ENCODE measurements at regions not wholly inside any gene's neighbourhood (a gene's known extent, or its start where the extent isn't known, plus 50 kb on each side); places are given as distances from the start of the nearest gene placed in this dataset.

- intact Hi-C loops (cut with micrococcal nuclease; ENCODE audit: unreplicated experiment), result no loop called here
- H3K4me1 Mint-ChIP-seq (ENCODE audit: low read depth, unreplicated experiment), result no peaks in the 10 kb centered on the region
- BruUV-seq (replicated peaks), result no TSS peak
- Histone ChIP-seq H3K27me3 (replicated peaks; ENCODE audit: control insufficient read depth, insufficient read depth, low read length) (no peaks in the 10 kb centered on the region), H3K9me3 (no peaks in the 10 kb centered on the region; the same call in 1 of the 2 replicates), H3K4me3 (ENCODE audit: low read depth, low read length) (no peak overlapping the region), H3K36me3 (ENCODE audit: control insufficient read depth, insufficient read depth, low read length) (no peaks in the 10 kb centered on the region), H3K4me1 (no peaks in the 10 kb centered on the region)
- no peaks in the 10 kb centered on the region for H3K36me3 Mint-ChIP-seq (ENCODE audit: insufficient read depth, unreplicated experiment)
- TF ChIP-seq, protein P1, sequence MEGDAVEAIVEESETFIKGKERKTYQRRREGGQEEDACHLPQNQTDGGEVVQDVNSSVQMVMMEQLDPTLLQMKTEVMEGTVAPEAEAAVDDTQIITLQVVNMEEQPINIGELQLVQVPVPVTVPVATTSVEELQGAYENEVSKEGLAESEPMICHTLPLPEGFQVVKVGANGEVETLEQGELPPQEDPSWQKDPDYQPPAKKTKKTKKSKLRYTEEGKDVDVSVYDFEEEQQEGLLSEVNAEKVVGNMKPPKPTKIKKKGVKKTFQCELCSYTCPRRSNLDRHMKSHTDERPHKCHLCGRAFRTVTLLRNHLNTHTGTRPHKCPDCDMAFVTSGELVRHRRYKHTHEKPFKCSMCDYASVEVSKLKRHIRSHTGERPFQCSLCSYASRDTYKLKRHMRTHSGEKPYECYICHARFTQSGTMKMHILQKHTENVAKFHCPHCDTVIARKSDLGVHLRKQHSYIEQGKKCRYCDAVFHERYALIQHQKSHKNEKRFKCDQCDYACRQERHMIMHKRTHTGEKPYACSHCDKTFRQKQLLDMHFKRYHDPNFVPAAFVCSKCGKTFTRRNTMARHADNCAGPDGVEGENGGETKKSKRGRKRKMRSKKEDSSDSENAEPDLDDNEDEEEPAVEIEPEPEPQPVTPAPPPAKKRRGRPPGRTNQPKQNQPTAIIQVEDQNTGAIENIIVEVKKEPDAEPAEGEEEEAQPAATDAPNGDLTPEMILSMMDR (IDR thresholded peaks at IDR 0.05; ENCODE audit: insufficient read depth in 1 of 2, low read depth in 1 of 2, low read length in 1 of 2, severe bottlenecking in 1 of 2, unreplicated experiment in 1 of 2), result no peak
- H3K27me3 Mint-ChIP-seq (ENCODE audit: insufficient read depth, unreplicated experiment), result no peaks in the 10 kb centered on the region
- no peak overlapping the region for H3K27ac Mint-ChIP-seq (ENCODE audit: unreplicated experiment)
- DNase-seq, result no peak
- peaks cover 37% of the 10 kb centered on the region for H3K9me3 Mint-ChIP-seq (ENCODE audit: unreplicated experiment)
- POLR2A ChIA-PET, result no interaction called here
- CTCF ChIA-PET, result no interaction called here
- no peak overlapping the region for H3K4me3 Mint-ChIP-seq (ENCODE audit: unreplicated experiment)
Observed at GRCh38 chr1:29991025-29991424, 732.4 kb downstream of the MATN1 start.

DNA sequence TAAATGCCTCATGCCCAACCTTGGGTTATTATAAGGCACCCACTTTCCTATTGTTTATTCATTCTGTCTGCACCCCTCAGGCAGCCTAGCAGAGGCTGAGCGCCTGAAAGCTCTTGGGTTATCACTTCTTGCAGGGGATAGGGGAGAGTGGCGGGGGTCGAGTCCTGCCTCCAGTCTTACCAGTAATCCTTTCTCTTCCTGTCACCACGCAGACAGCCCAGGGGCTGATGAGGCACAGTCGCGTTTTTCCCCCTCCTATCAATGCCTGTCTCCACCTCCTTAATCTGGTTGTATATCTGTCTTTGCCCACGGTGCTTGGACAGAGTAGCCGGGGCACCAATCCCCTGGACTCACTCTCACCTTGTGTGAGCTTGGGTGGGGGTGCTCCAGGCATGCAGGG, 733.1 kb downstream of the MATN1 start:
- Mint-ChIP-seq H3K27me3 (ENCODE audit: insufficient read depth, unreplicated experiment) (no peaks in the 10 kb centered on the region), H3K36me3 (ENCODE audit: insufficient read depth, unreplicated experiment) (no peaks in the 10 kb centered on the region), H3K4me1 (ENCODE audit: low read depth, unreplicated experiment) (no peaks in the 10 kb centered on the region), H3K27ac (ENCODE audit: unreplicated experiment) (no peak overlapping the region), H3K4me3 (ENCODE audit: unreplicated experiment) (no peak overlapping the region), H3K9me3 (ENCODE audit: unreplicated experiment) (peaks cover 34% of the 10 kb centered on the region)
- H3K9me3 ChIP-seq, result no peaks in the 10 kb centered on the region; the same call in 1 of the 2 replicates
- BruUV-seq (replicated peaks), result no TSS peak
- intact Hi-C loops (cut with micrococcal nuclease; ENCODE audit: unreplicated experiment), result no loop called here
- H3K27me3 ChIP-seq (replicated peaks; ENCODE audit: control insufficient read depth, insufficient read depth, low read length), result no peaks in the 10 kb centered on the region
- POLR2A ChIA-PET, result no interaction called here
- no peak for DNase-seq
- H3K36me3 ChIP-seq (ENCODE audit: control insufficient read depth, insufficient read depth, low read length), result no peaks in the 10 kb centered on the region
- H3K4me1 ChIP-seq, result no peaks in the 10 kb centered on the region
- TF ChIP-seq, protein P1 (IDR thresholded peaks at IDR 0.05; ENCODE audit: insufficient read depth in 1 of 2, low read depth in 1 of 2, low read length in 1 of 2, severe bottlenecking in 1 of 2, unreplicated experiment in 1 of 2), result no peak
- H3K4me3 ChIP-seq (ENCODE audit: low read depth, low read length), result no peak overlapping the region
- CTCF ChIA-PET, result no interaction called here

GRCh38 chr1:29986986-29987385, 736.4 kb downstream of the MATN1 start:
- ChIA-PET CTCF (no interaction called here), POLR2A (no interaction called here)
- H3K4me1 ChIP-seq, result no peaks in the 10 kb centered on the region
- DNase-seq, result no peak
- no peak overlapping the region for H3K4me3 ChIP-seq (ENCODE audit: low read depth, low read length)
- Mint-ChIP-seq H3K4me1 (ENCODE audit: low read depth, unreplicated experiment) (no peaks in the 10 kb centered on the region), H3K36me3 (ENCODE audit: insufficient read depth, unreplicated experiment) (no peaks in the 10 kb centered on the region), H3K4me3 (ENCODE audit: unreplicated experiment) (no peak overlapping the region), H3K27me3 (ENCODE audit: insufficient read depth, unreplicated experiment) (no peaks in the 10 kb centered on the region), H3K9me3 (ENCODE audit: unreplicated experiment) (peaks cover 25% of the 10 kb centered on the region), H3K27ac (ENCODE audit: unreplicated experiment) (no peak overlapping the region)
- H3K9me3 ChIP-seq, result no peaks in the 10 kb centered on the region
- TF ChIP-seq, protein P1 (IDR thresholded peaks at IDR 0.05; ENCODE audit: insufficient read depth in 1 of 2, low read depth in 1 of 2, low read length in 1 of 2, severe bottlenecking in 1 of 2, unreplicated experiment in 1 of 2), result no peak
- no peaks in the 10 kb centered on the region for H3K36me3 ChIP-seq (ENCODE audit: control insufficient read depth, insufficient read depth, low read length)
- no peaks in the 10 kb centered on the region for H3K27me3 ChIP-seq (replicated peaks; ENCODE audit: control insufficient read depth, insufficient read depth, low read length)
- no TSS peak for BruUV-seq (replicated peaks)
- intact Hi-C loops (cut with micrococcal nuclease; ENCODE audit: unreplicated experiment), result no loop called here
